OCI-LY7 (cell line): ENCODE measurements at regions not wholly inside any gene's neighbourhood (a gene's known extent, or its start where the extent isn't known, plus 50 kb on each side); places are given as distances from the start of the nearest gene placed in this dataset.

Source experiments
- BruUV-seq: library from RNA; stranded (reverse); fragments of 400-500 nt; replicated peaks from 2 replicates; lab custom pipeline; 2021; lab: Mats Ljungman, UMichigan
- CTCF ChIA-PET: fragments of 300-600 bp; sonication (Branson Sonifier 250); formaldehyde crosslinking; loops from one replicate; lab custom pipeline; 2022; ENCODE audit warnings: antibody characterized with exemption; ENCODE audit not compliant: unreplicated experiment; lab: Charles Lee
- POLR2A ChIA-PET: fragments of 300-600 bp; sonication (Branson Sonifier 250); formaldehyde crosslinking; loops from one replicate; lab custom pipeline; 2022; ENCODE audit warnings: antibody characterized with exemption; lab: Charles Lee
- DNase-seq: peaks from one replicate; pipeline ENCODE4 v3.0.0-alpha.2; 2015; ENCODE audit warnings: low spot score
- H2AFZ ChIP-seq: fragments of 200-600 bp; sonication (generic), shearing (Covaris generic); 2 replicates; pipeline ENCODE4 v1.6.1; 2014; ENCODE audit warnings: mild to moderate bottlenecking, antibody characterized with exemption, low read length, moderate library complexity
- H3K27ac ChIP-seq: fragments of 200-600 bp; sonication (generic); 2 replicates; pipeline ENCODE4 v1.5.1; 2014; ENCODE audit warnings: mixed run types, low read depth, mild to moderate bottlenecking, moderate library complexity, low read length, inconsistent platforms; ENCODE audit not compliant: poor library complexity, severe bottlenecking
- H3K36me3 ChIP-seq: fragments of 200-600 bp; sonication (generic); 2 replicates; pipeline ENCODE4 v1.6.1; 2014; ENCODE audit warnings: mild to moderate bottlenecking, antibody characterized with exemption, low read length, moderate library complexity, mixed read lengths; ENCODE audit not compliant: insufficient read depth
- H3K4me1 ChIP-seq: fragments of 200-600 bp; sonication (generic); 2 replicates; pipeline ENCODE4 v1.5.1; 2014; ENCODE audit warnings: mild to moderate bottlenecking, low read length; ENCODE audit not compliant: insufficient read depth, poor library complexity, severe bottlenecking
- H3K4me2 ChIP-seq: fragments of 200-600 bp; sonication (generic); 2 replicates; pipeline ENCODE4 v1.6.1; 2014; ENCODE audit warnings: mild to moderate bottlenecking, low read length
- H3K4me3 ChIP-seq: fragments of 200-600 bp; sonication (generic); 2 replicates; pipeline ENCODE4 v1.5.1; 2014; ENCODE audit warnings: mild to moderate bottlenecking, low read depth, low read length; ENCODE audit not compliant: poor library complexity, severe bottlenecking
- H3K79me2 ChIP-seq: fragments of 200-600 bp; sonication (generic); 2 replicates; pipeline ENCODE4 v1.6.1; 2016; ENCODE audit warnings: low read depth, mild to moderate bottlenecking, low read length, moderate library complexity, mixed read lengths; ENCODE audit not compliant: insufficient read depth
- H3K9me2 ChIP-seq: fragments of 200-600 bp; sonication (generic); 2 replicates; pipeline ENCODE4 v1.6.1; 2016; ENCODE audit warnings: mild to moderate bottlenecking, low read length, mixed read lengths; ENCODE audit not compliant: insufficient read depth
- H3K9me3 ChIP-seq: fragments of 200-600 bp; sonication (generic); 2 replicates; pipeline ENCODE4 v1.6.1; 2014; ENCODE audit warnings: mild to moderate bottlenecking, mixed run types, low read length, mixed read lengths
- H4K20me1 ChIP-seq: fragments of 200-600 bp; sonication (generic); 2 replicates; pipeline ENCODE4 v1.6.1; 2014; ENCODE audit warnings: mild to moderate bottlenecking, antibody characterized with exemption, low read length, moderate library complexity, mixed read lengths; ENCODE audit not compliant: insufficient read depth
- EZH2phosphoT487 ChIP-seq: fragments of 200-600 bp; sonication (generic); IDR thresholded peaks from 2 replicates; pipeline ENCODE4 v1.6.1; 2018; ENCODE audit warnings: low read depth, borderline replicate concordance, mild to moderate bottlenecking, mixed run types, antibody characterized with exemption, low read length, moderate library complexity, mixed read lengths
- intact Hi-C: fragments of 100-400 bp; cut with micrococcal nuclease; formaldehyde crosslinking; loops from one replicate; pipeline ENCODE4 v1.10.0; 2022; ENCODE audit not compliant: unreplicated experiment
- TF ChIP-seq, protein P1 (sequence below): fragments of 200-600 bp; sonication (generic); conservative IDR thresholded peaks from 2 replicates; pipeline ENCODE4 v1.5.1; 2014; ENCODE audit warnings: mild to moderate bottlenecking, antibody characterized with exemption, low read length, moderate library complexity, mixed read lengths

- Histone ChIP-seq H3K9me2 (no peaks in the 10 kb centered on the region), H3K4me3 (no peak overlapping the region), H3K27ac (no peak overlapping the region), H3K4me1 (peaks cover 9% of the 10 kb centered on the region), H3K9me3 (peaks cover 15% of the 10 kb centered on the region; the same call in 1 of the 2 replicates), H3K79me2 (no peaks in the 10 kb centered on the region), H3K36me3 (no peaks in the 10 kb centered on the region), H4K20me1 (no peaks in the 10 kb centered on the region), H3K4me2 (no peak overlapping the region), H2AFZ (0 out of 2 replicates have a peak overlapping the region, but pooled peaks have one; percentile 22)
- no TSS peak for BruUV-seq
- DNase-seq: peak; percentile 18
- TF ChIP-seq EZH2phosphoT487: no peak
- TF ChIP-seq, protein P1, sequence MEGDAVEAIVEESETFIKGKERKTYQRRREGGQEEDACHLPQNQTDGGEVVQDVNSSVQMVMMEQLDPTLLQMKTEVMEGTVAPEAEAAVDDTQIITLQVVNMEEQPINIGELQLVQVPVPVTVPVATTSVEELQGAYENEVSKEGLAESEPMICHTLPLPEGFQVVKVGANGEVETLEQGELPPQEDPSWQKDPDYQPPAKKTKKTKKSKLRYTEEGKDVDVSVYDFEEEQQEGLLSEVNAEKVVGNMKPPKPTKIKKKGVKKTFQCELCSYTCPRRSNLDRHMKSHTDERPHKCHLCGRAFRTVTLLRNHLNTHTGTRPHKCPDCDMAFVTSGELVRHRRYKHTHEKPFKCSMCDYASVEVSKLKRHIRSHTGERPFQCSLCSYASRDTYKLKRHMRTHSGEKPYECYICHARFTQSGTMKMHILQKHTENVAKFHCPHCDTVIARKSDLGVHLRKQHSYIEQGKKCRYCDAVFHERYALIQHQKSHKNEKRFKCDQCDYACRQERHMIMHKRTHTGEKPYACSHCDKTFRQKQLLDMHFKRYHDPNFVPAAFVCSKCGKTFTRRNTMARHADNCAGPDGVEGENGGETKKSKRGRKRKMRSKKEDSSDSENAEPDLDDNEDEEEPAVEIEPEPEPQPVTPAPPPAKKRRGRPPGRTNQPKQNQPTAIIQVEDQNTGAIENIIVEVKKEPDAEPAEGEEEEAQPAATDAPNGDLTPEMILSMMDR: no peak
- ChIA-PET POLR2A (no interaction called here), CTCF (no interaction called here)
- intact Hi-C loops: no loop called here
These were observed 124.0 kb upstream of the CARMIL1 start for GRCh38 chr6:25155211-25155610.

DNA sequence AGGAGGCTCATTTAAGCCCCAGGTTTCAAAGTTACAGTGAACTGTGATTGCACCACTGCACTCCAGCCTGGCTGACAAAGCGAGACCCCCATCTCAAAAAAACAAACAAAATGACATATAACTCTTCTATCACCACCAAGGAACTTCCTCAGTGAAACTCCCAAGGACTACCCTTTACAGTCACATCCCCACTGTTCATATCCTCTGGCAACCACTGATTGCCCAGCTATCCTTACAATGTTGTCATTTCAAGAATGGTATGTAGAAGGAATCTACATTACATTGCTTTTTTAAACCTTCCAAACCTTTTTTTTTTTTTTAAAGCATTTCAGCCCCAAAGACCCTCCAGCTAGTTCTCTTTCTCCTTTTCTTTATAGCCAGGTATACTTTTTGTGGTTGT is 123.1 kb upstream of the CARMIL1 start:
- peaks cover 9% of the 10 kb centered on the region for H3K4me1 ChIP-seq
- H3K27ac ChIP-seq: no peak overlapping the region
- no peaks in the 10 kb centered on the region for H3K9me2 ChIP-seq
- DNase-seq: no peak
- POLR2A ChIA-PET: interaction anchor here (0.6 to 1.2 kb wide), 5 partner anchors 9 to 345 kb away, joined by 3 to 9 read pairs (median 3); no protein-coding TSS in a partner anchor
- H3K9me3 ChIP-seq: peaks cover 13% of the 10 kb centered on the region; the same call in 1 of the 2 replicates
- no peaks in the 10 kb centered on the region for H4K20me1 ChIP-seq
- TF ChIP-seq EZH2phosphoT487: no peak
- TF ChIP-seq, protein P1: no peak
- H2AFZ ChIP-seq: no peak overlapping the region
- H3K4me2 ChIP-seq: no peak overlapping the region
- no peak overlapping the region for H3K4me3 ChIP-seq
- H3K79me2 ChIP-seq: no peaks in the 10 kb centered on the region
- intact Hi-C loops: no loop called here
- BruUV-seq: no TSS peak
- H3K36me3 ChIP-seq: no peaks in the 10 kb centered on the region
- CTCF ChIA-PET: no interaction called here

DNA sequence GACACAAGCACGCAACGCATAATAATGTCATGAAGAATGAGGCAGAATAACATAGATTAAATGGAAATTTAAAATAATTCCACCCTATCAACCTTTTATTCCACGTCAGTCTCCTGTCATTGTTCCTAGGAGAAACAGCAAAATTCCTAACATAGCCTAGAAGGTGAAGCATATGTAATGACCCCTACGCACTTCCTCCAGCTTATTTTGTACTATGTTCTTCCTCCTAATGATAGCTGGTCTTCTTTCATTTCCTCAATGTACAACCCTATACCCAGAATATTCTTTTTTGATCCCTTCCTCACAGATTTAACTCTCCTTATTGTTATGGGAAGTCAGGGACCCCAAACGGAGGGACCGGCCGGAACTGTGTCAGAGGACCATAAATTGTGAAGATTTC is 122.0 kb upstream of the CARMIL1 start:
- TF ChIP-seq, protein P1: no peak
- TF ChIP-seq EZH2phosphoT487: no peak
- BruUV-seq: no TSS peak
- CTCF ChIA-PET: no interaction called here

More for the DNA sequence above, 122.0 kb upstream of the CARMIL1 start:
- Histone ChIP-seq H2AFZ (no peak overlapping the region), H3K9me2 (no peaks in the 10 kb centered on the region), H3K4me1 (peaks cover 9% of the 10 kb centered on the region), H3K27ac (no peak overlapping the region), H3K36me3 (no peaks in the 10 kb centered on the region), H3K4me3 (no peak overlapping the region), H3K9me3 (peaks cover 13% of the 10 kb centered on the region; the same call in 1 of the 2 replicates), H3K4me2 (no peak overlapping the region), H4K20me1 (no peaks in the 10 kb centered on the region), H3K79me2 (no peaks in the 10 kb centered on the region)
- POLR2A ChIA-PET: interaction anchor here (0.9 to 1.2 kb wide), 4 partner anchors 8 to 344 kb away, joined by 3 to 9 read pairs (median 4); no protein-coding TSS in a partner anchor
- no peak for DNase-seq
- intact Hi-C loops: no loop called here
